ENCODE measurements at regions not wholly inside any gene's neighbourhood (a gene's known extent, or its start where the extent isn't known, plus 50 kb on each side); places are given as distances from the start of the nearest gene placed in this dataset.

DNA sequence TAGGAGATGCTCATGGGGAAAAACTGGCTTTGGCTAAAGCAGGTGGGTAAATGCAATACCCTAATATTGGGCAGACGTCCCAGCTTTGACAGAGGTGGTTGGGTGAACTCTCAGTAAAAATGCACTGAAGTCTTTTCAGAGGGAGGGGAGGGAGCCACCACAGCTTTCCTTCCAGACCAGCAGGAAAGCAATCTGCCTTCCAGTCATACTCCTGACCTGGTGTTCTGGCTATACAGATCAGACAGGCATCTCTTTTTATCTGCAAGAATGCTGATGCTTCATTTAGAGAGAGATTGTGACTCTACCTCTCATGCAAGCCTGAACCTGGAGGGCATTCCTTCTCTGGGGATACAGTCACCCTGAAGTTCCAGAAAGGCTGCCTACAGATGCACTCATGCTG lies 52.6 kb upstream of the ICA1 start:
- TF ChIP-seq, protein P1, sequence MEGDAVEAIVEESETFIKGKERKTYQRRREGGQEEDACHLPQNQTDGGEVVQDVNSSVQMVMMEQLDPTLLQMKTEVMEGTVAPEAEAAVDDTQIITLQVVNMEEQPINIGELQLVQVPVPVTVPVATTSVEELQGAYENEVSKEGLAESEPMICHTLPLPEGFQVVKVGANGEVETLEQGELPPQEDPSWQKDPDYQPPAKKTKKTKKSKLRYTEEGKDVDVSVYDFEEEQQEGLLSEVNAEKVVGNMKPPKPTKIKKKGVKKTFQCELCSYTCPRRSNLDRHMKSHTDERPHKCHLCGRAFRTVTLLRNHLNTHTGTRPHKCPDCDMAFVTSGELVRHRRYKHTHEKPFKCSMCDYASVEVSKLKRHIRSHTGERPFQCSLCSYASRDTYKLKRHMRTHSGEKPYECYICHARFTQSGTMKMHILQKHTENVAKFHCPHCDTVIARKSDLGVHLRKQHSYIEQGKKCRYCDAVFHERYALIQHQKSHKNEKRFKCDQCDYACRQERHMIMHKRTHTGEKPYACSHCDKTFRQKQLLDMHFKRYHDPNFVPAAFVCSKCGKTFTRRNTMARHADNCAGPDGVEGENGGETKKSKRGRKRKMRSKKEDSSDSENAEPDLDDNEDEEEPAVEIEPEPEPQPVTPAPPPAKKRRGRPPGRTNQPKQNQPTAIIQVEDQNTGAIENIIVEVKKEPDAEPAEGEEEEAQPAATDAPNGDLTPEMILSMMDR (IDR thresholded peaks at IDR 0.05): no peak
- TF ChIP-seq POLR2A (IDR thresholded peaks at IDR 0.05): no peak

All from Peyer's patch (tissue), 4 donors.